ENCODE measurements at regions not wholly inside any gene's neighbourhood (a gene's known extent, or its start where the extent isn't known, plus 50 kb on each side); places are given as distances from the start of the nearest gene placed in this dataset.
A peak's percentile ranks its signal among the peaks of the same experiment; 100 is the strongest.
"Not testable (repeated sequence)": the region's sequence is repeated elsewhere in the genome, so short reads cannot be mapped to it uniquely, and the experiment has no call there.

- SMC1A ChIA-PET (ENCODE audit: uncharacterized antibody, unreplicated experiment); H3K27ac ChIP-seq (ENCODE audit: control insufficient read depth, insufficient read depth); intact Hi-C loops (cut with micrococcal nuclease; ENCODE audit: unreplicated experiment); H3K4me2 ChIP-seq (ENCODE audit: control insufficient read depth, insufficient read depth); H3K4me3 ChIP-seq; CTCF ChIA-PET; H3K9me3 ChIP-seq (replicated peaks; ENCODE audit: control insufficient read depth, insufficient read depth, low read length); H3K36me3 ChIP-seq (ENCODE audit: control insufficient read depth in 2 of 2, insufficient read depth in 2 of 2, low read length in 1 of 2); H2AFZ ChIP-seq (ENCODE audit: control insufficient read depth, low read depth, low read length); ATAC-seq; H3K27me3 ChIP-seq (replicated peaks in 1 of 2; ENCODE audit: control insufficient read depth in 2 of 2, insufficient read depth in 2 of 2, low read length in 1 of 2); DNase-seq (ENCODE audit: low read depth, low spot score); FAIRE-seq; H4K20me1 ChIP-seq (ENCODE audit: control insufficient read depth, insufficient read depth); H3K4me1 ChIP-seq (ENCODE audit: control insufficient read depth, insufficient read depth, low read length); BruUV-seq (replicated peaks); H3K9ac ChIP-seq (ENCODE audit: control insufficient read depth, insufficient read depth, low read length); RAD21 ChIA-PET (ENCODE audit: unreplicated experiment); H3K79me2 ChIP-seq (ENCODE audit: control insufficient read depth, insufficient read depth, low read length); in situ Hi-C loops (cut with MboI); POLR2A ChIA-PET: not testable (repeated sequence)
- peak; percentile 57 for TF ChIP-seq SPI1 (IDR thresholded peaks at IDR 0.05; ENCODE audit: borderline replicate concordance, insufficient read depth, low read depth, low read length)
- peak; percentile 81 for TF ChIP-seq ZNF384 (IDR thresholded peaks at IDR 0.05; ENCODE audit: borderline replicate concordance, low read depth, low read length)
- WGBS (ENCODE audit: insufficient coverage, insufficient replicate concordance, low lambda C conversion rate, missing lambda C conversion rate), result 32% methylated on average over 9 of the region's 9 CpGs
Observed at GRCh38 chr16:60402941-60403340, 1633.3 kb downstream of the CDH8 start.

- FAIRE-seq, result no peak
- Histone ChIP-seq H3K4me3 (no peak overlapping the region), H4K20me1 (ENCODE audit: control insufficient read depth, insufficient read depth) (no peaks in the 10 kb centered on the region), H3K9ac (ENCODE audit: control insufficient read depth, insufficient read depth, low read length) (no peak overlapping the region), H3K4me1 (ENCODE audit: control insufficient read depth, insufficient read depth, low read length) (no peaks in the 10 kb centered on the region), H2AFZ (ENCODE audit: control insufficient read depth, low read depth, low read length) (no peak overlapping the region), H3K9me3 (replicated peaks; ENCODE audit: control insufficient read depth, insufficient read depth, low read length) (no peaks in the 10 kb centered on the region), H3K27ac (ENCODE audit: control insufficient read depth, insufficient read depth) (no peak overlapping the region), H3K36me3 (ENCODE audit: control insufficient read depth in 2 of 2, insufficient read depth in 2 of 2, low read length in 1 of 2) (no peaks in the 10 kb centered on the region), H3K27me3 (replicated peaks in 1 of 2; ENCODE audit: control insufficient read depth in 2 of 2, insufficient read depth in 2 of 2, low read length in 1 of 2) (no peaks in the 10 kb centered on the region), H3K79me2 (ENCODE audit: control insufficient read depth, insufficient read depth, low read length) (no peaks in the 10 kb centered on the region), H3K4me2 (ENCODE audit: control insufficient read depth, insufficient read depth) (no peak overlapping the region)
- ATAC-seq, result no peak
- ChIA-PET SMC1A (ENCODE audit: uncharacterized antibody, unreplicated experiment) (no interaction called here), CTCF (no interaction called here), RAD21 (ENCODE audit: unreplicated experiment) (no interaction called here), POLR2A (no interaction called here)
- in situ Hi-C loops (cut with MboI) (no loop called here), intact Hi-C loops (cut with micrococcal nuclease; ENCODE audit: unreplicated experiment) (no loop called here)
- 72% methylated on average over 4 of the region's 4 CpGs for WGBS (ENCODE audit: insufficient coverage, insufficient replicate concordance, low lambda C conversion rate, missing lambda C conversion rate)
- BruUV-seq (replicated peaks), result no TSS peak
- DNase-seq (ENCODE audit: low read depth, low spot score), result no peak
- TF ChIP-seq ATF7 (IDR thresholded peaks at IDR 0.05; ENCODE audit: low read depth) (no peak), ATF2 (IDR thresholded peaks at IDR 0.05; ENCODE audit: low read length) (no peak), KDM1A (IDR thresholded peaks at IDR 0.05; ENCODE audit: borderline replicate concordance) (no peak), PBX3 (IDR thresholded peaks at IDR 0.05; ENCODE audit: insufficient replicate concordance, low read depth, low read length) (no peak), POLR2AphosphoS5 (IDR thresholded peaks at IDR 0.05; ENCODE audit: low read length) (no peak), SP1 (IDR thresholded peaks at IDR 0.05; ENCODE audit: low read depth, low read length) (no peak), SUZ12 (IDR thresholded peaks at IDR 0.05; ENCODE audit: unreplicated experiment) (no peak), RELA (IDR thresholded peaks at IDR 0.05; ENCODE audit: borderline replicate concordance, partially characterized antibody) (no peak), E4F1 (IDR thresholded peaks at IDR 0.05; ENCODE audit: borderline replicate concordance, partially characterized antibody) (no peak), PAX8 (IDR thresholded peaks at IDR 0.05) (no peak)
Observed at GRCh38 chr16:60392380-60392779, 1643.9 kb downstream of the CDH8 start.
